GM18870 (cell line): ENCODE measurements at regions not wholly inside any gene's neighbourhood (a gene's known extent, or its start where the extent isn't known, plus 50 kb on each side); places are given as distances from the start of the nearest gene placed in this dataset.

Experiments used
- ATAC-seq: cut with Tn5 transposase; IDR thresholded peaks from one replicate; pipeline ENCODE4 v1.9.1; 2021; ENCODE audit warnings: moderate library complexity; ENCODE audit not compliant: unreplicated experiment

DNA sequence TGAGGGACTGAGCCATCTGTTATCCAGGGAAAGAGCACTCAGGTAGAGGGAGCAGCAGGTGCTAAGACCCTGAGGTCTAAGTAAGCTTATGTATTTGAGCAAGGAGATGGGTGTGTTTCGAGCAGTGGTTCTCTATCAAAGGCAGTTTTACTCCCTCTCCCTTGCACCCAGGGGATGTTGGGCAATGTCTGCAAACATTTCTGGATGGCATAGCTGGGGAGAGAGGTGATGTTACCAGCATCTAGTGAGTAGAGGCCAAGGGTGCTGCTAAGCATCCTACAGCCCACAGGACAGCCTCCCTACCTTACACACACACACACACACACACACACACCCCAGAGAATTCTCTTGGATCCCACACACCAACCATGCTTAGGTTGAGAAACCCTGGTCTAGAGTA lies 221.0 kb upstream of the PWP1 start:
- ATAC-seq = no peak

DNA sequence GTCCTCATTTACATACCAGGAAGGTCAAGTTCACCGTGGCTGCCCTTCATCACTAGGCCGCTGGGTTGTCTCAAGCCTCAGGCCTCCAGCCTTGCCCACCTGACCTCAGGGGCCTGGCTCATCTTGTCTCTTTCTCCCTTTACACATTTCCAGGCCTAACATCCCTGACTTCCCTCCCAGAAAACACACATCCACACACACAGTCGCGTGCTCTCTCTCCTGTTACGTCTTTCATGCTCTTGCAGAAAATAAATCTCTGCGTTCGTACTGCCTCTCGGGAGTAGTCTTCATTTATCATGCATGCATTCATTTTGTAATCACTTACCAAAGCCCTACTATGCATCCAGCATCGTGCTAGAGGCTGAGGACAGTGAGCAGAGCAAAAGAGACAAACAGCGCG lies 220.0 kb upstream of the PWP1 start:
- no peak for ATAC-seq

DNA sequence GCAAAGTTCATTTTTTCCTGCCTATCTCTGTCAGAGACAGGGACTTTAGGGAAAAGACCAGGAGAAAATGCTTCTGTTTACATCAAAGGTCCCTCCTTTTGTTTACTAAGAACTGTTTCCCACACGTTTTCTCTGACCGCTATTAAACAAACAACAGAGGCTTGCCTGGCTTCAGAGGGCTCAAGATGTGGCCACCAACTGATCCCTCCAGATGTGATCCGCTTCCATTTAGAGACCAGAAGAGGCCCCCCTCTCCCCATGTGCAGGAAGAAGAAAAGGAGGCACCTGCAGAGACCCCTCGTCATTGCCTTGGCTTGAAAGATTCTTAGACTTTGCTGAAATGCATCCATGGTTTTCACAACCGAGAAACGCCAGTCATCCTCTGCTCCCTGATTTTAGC lies 217.9 kb upstream of the PWP1 start:
- no peak for ATAC-seq

DNA sequence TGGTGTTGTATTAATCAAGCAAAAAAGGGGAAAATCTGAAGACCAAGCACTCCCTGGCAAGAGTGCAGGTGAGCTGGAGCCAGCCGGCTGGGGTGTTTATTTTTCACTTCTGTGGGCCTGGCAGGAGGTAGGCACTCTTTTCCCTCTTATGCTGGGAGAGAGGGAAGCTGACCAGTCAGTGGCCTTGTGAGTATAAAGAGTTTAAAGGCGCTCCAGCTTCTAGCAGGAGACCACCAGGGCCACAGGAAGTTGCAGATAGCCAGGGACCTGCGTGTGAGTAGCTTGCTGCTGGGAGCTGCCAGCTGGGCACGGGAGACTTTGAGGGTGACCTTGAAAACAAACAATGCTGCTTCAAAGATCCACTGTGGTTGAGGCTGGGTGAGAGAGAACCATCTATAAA lies 217.4 kb upstream of the PWP1 start:
- ATAC-seq = no peak

DNA sequence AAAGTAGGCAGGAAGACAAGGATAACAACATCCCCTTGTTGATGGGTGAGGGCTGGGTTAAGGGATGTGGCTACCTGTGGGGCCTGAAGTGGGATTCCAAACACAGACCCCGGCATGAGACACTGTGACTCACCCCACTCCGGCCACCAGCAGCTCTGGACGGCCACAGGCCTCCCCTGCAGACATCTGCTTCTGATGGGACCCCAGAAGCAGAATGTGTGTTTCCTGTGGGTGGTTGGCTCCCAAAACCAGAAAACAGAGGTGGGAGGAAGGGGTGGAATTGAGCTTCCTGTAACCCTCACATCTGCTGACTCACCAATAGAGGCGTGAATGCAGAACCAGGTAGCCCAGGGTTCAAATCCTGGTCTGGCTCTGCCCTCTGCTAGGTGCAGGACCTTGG lies 216.6 kb upstream of the PWP1 start:
- ATAC-seq = no peak

DNA sequence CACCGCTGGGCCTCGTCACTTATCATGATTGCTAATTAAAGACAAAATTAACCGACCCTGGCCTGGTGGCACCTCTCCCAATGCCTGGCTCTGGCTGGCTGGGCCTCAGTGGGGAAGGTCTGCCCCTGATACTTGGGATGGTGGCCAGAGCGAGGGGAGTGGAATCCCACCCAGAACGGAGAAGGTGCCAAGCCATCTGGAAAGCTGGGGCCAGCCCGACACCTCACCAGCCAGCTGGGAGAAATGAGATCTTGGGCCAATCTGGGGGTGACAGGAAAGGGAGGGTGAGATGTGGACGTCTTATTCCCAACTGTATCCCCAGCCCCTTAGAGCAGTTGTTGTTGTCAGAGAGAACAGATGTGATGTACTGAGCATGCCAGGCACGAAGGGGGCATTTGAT lies 215.0 kb upstream of the PWP1 start:
- no peak for ATAC-seq

DNA sequence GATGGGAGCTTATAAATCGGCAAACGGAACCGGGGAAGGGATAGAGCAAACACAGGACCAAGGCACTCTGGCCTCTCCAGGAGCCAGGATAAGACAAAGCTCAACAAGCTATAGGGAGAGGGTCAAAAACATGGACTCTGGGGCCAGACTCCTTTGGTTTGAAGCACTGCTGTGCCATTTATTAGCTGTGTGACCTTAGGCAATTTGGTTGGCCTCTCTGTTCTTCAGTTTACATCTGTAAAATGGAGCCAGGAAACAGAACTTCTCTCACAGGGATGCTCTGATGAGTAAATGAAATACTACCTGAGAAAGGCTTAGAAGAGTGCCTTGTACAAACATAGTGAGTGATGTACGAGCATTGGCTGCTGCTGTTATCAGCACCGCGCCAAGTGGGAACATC lies 213.3 kb upstream of the PWP1 start:
- ATAC-seq = no peak

DNA sequence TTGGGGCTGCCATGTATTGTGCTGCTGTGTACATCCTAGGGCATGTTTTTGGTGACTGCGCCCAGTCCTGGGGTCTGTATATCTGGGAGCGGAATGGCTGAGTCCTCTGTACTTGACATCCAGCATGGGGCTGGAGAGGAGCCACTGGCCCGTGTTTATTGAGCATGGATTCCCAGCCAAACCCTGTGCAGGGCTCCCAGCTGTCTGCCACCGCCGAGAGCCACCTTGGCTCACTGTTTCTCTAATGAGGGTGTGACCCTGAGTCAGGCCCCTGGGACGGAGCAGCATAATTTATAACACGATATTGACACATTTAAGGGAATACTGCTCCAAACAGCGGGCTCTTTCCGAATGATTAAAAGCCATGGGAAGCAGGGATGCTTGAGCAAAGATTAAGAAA lies 211.5 kb upstream of the PWP1 start:
- ATAC-seq = no peak

DNA sequence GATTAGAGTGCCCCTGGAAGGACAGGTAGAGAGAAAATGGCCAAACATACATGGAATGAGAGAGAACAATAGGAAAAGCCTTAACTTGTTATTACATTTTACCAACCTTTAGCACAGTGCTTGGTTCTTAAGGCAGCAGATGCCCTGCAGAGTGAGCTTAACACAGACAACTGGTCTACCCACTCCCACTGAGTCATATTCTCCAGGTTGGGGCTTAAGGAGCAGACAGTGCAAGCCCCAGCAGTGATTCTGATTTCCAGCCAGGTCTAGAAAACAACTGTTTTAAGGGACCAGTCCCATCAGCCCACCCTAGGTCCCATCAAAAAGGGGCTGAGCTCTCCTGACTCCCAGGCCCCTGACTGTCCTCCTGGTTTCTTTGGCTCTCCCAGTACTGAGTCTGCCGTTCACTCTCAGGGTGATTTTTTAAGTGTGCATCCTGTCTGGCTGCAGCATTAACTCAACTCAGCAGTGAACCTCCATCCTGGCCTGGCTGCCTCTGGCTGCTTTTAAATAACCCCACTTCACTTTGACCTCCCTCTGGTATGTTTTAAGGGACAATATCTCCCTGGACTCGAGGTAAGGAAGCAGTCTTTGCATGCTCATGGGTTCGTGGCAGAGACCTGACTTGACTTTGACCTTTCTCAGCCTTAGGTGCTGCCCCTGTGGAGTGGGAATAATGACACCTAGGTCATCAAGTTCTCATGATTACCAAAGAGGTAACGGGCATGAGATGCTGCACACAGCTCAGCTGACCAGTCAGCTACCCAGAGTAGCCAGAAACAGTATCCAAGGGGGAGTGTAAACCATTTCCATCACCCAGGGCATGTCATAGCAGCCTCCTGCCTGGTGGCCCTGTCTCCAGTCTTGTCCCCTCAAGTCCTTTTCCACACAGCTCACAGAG lies 210.7 kb upstream of the PWP1 start:
- no peak for ATAC-seq

DNA sequence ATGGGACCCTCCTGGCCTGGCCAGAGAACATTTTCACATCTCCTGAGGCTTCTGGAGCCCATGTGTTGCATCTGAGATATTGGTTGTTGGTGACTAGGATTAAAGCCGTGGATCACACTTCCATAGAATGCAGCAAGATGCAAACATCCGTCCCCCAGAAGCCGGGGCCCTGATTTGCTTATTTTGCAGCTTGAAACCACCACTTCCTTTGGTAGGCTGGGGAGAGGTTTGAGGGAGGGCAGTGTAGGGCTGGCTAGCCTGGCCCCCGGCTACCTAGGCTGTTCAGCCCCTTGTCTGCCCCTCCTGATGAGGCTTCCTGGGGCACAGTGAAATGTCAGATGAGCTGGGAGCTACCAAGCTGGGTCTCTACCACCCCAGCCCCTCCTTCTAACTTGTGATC lies 209.7 kb upstream of the PWP1 start:
- no peak for ATAC-seq

DNA sequence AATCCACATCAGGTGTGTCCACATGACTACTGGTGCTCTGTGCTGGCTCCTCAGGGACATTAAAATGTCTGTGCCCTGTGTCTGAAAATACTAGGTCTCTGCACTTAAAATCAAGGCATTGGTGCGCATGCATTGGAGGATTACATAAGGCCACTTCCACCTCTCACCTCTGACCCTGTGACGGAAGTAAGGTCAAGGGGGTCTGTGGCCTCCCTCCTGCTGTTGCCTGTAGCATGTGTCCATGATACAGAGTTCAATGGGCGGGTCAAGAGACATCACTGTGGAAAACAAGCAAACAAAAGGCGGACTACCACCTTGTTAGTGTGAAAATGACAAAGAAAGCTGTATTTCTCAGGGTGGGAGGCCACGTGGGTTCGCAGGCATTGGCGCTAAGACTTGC lies 208.6 kb upstream of the PWP1 start:
- ATAC-seq = no peak

DNA sequence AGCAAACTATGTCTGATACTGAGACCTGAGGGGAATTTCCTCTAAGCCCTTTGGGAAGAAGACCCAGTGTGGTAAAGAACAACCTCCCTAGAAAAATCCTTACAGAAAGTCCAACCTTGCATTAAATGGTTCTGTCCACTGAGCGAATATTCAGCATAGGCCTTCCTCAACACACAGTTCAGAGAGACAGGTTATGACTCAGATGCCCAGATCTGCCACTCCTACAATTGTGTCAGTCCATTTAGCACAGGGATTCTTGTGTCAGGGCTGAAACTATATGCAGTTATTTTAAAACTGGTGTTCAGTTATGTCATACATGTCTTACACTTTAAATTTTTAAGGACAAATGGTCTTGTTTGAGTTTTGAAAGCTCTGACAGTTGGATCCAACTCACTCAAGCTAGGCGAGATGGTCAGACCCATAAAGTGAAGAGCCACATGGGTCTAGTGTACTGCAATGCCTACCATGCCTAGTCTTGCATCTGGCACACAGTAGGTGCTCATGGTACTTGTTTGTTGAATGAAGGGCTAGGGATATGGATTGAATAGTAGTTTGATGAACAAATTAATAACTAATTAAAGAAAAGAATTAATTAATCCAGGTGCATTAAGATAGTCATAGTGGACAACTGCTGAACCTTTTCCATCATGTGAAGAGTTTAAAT lies 207.5 kb upstream of the PWP1 start:
- no peak for ATAC-seq

DNA sequence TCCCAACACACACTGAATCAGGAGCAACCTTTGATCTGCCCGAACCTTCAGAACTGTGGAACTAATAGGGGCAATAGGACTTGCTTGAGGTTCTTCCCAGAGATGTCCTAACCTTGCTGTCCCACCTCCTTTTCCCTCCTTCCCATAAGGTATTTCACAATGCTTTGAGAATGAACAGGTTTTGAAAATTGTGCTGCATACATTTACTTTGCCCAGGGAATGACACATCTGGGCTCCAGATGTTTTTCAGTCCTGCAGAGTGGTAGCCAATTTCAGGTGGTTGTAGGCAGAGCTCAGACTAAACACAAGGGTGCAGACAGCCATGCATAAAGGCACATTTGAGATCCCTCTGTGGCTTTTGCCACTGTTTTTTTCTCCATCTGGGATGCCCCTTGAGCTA lies 206.7 kb upstream of the PWP1 start:
- no peak for ATAC-seq

DNA sequence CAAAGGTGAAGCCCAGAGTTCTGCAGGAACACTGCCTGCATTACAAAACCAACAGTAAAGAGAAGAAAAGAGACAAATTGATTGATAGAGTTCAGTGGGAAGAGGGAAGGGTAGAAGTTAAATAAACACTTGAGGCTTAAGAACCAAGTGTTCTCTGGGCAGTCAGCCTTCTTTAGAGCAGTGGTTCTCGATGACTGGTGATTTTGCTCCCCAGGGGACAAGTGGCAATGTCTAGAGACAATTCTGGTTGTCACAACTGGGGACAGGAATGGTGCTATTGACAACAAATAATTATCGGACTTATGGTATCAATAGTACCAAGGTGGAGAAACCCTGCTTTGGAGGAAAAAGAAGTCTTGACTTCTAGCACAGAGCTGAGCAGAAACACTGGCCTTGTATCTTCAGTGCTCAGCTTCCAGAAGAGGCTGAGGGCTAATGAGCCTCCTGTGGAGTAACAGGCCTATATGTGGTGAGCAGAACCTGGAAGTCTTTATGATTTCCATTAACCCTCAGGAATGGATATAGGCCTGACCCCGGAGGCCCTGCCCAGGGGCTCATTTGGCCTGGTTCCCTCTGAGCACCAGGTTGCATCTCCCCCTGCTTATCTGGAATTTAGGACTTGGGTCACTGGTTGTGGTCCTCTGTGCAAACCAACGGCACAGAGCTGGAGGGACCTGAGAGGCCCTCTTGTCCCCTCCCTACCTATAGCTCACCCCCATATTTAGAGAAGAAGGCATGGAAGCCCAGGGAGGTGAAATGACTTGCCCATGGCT lies 204.6 kb upstream of the PWP1 start:
- ATAC-seq = no peak

DNA sequence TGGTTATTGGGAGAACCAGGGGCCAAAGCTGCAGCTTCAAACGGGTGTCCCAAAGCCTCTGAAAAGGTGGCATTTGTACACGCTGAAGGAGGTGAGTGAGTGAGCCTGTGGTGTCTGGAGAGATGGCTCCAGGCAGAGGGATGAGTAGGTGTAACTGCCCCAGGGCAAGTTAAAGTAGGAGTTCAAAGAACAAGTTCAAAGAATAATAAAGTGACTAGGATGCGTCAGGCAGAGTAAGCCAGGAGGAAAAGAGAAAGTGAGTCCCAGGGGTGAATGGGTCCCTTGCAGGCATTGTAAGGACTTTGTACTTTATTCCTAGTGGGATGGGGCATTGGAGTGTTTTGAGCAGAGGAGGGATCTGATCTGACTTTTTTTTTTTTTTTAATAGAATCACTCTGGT lies 201.4 kb upstream of the PWP1 start:
- no peak for ATAC-seq

DNA sequence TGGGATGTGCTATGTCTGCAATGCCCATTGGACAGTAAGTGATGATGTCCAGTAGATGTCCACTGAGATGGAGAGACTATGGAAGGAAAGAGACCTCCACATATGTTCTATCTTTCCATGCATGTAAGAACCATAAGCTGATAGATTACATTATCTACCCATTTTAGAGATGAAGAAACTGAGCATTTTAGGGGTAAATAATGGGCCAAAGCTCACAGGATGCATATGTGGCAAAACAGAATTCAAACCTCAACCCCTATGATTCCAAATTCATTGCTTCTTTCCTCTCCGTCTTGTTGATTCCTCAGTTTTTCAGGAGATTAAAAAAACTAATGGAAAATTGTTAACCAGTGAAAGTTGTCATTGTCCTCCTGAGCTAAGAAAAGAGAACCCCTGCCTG lies 200.7 kb upstream of the PWP1 start:
- ATAC-seq = no peak

DNA sequence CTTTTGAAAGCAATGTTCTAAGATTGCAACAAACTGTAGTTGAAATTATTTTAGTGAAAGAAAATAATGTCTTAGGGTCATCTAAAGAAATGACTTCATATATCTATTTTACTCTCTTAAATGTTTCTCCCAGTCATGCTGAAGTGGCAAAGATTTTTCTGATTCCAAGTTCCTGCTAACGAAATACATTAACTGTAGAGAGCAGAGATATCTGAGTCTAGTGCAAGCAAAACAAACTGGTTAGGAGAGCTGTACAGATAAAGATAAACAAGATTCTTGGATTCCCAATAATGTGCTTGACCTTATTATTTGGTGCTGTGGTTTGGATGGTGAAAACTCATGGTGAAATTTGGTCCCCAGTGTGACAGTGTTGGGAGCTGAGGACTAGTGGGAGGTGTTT lies 199.9 kb upstream of the PWP1 start:
- no peak for ATAC-seq

DNA sequence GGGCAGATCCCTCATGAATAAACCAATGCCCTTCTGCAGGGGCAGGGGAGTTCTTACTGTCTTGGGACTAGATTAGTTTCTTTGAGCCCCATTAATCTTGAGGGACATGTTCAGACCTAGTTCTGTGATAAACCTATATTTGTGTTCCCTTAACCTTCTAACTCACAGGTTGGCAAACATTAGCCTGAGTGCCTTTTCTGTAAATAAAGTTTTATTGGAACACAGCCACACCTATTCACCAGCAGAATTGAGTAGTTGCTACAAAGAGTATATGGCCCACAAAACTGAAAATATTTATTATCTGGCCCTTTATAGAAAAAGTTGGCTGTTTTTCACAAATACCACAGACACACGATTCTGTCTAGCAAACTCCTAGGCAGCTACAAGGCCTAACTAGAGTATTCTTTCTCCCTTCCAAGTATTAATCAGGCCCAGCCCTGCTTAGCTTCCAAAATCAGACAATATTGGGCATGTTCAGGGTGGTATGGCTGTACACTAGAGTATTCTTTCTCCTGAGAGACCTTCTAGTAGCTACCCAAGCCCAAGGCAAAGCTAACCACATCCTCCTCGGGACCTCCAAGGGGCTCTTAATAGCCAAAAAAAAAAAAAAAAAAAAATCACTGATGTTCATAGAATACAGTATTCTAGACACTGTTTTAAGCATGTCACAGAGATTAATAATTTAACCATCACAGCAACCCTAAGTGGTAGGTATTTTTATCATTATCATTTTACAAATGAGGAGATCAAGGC lies 199.3 kb upstream of the PWP1 start:
- no peak for ATAC-seq

DNA sequence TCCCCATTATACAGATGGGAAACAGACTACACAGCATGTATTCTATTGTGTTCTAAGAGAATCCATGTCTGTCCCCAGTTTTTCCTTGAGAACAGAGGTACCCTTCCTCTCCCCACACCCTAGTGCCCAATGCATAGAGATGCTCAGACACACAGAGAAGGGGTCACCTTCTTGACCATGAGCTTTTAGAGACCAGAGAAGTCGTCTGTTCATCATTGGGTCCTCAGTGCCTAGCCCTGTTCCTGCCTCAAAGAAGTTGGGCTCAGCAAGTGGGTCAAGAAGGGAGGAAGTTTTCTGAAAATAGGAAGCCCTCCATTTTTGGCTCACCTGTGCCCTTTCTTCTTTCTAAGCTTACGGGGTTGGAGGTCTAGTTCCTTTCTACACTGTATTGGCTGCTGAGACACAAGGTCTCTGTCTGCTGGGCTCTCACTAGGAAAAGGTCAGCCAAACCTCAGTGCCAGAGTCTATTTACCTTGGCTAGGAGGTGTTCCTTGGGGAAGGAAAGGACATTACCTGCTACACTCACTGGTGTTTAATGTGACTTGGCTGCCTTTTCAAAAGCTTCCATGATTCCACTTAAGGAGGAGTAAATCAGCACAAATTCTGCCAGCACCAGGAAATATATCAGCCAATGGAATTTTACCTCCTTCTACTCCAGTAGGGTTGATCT lies 198.5 kb upstream of the PWP1 start:
- no peak for ATAC-seq

DNA sequence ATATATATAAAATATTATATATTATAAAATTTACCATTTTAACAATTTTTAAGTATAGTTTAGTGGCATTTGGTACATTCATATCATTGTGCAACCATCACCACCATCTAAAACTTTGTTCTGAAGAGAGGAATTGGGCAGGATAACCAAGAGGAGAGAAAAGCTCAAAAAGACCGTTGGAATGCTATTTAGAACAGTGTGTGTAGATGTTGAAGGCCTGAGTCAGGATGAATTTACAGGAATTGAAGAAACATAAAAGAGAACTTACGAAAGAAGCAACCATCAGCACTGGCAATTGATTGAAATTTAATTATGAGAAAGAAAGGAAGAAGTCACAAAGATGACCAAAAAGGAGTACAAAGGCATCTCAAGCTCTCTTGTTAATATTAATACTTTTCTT lies 196.9 kb upstream of the PWP1 start:
- ATAC-seq = no peak

DNA sequence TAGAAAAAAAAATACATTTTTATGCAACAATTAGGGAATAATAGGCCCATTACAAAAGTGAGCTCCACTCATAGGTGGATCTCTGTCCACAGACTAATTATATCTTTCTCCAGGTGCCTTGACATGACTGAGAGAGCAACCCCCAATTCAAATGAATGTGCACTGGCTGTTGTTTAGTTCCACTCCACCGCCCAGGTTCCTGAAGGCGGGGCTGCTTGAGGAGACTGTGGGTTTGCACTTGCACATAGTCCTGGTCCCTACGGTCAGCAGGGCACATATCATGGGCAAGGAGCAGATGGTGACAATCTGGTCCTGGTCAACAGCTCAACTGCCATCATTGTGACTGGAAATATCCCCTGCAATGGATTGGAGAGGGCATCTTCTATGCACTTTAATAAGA lies 195.6 kb upstream of the PWP1 start:
- ATAC-seq = no peak
